K562 (cell line): ENCODE measurements at regions not wholly inside any gene's neighbourhood (a gene's known extent, or its start where the extent isn't known, plus 50 kb on each side); places are given as distances from the start of the nearest gene placed in this dataset.

Experiments
- CTCF ChIP-seq, 3 experiments: IDR thresholded peaks in 2 of 3; conservative IDR thresholded peaks in 1 of 3; 2 replicates each; pipeline ENCODE4 v1.5.1; 2011 to 2012; ENCODE audit warnings: low read length in 3 of 3, mild to moderate bottlenecking in 3 of 3, control low read depth in 2 of 3, improper control_type of control experiment in 1 of 3, inconsistent platforms in 1 of 3, low read depth in 1 of 3, mixed read lengths in 1 of 3, moderate library complexity in 1 of 3; ENCODE audit not compliant: insufficient read depth in 2 of 3
- HINFP ChIP-seq: fragments of 450-650 bp; conservative IDR thresholded peaks from 2 replicates; pipeline ENCODE4 v1.6.1; 2016; ENCODE audit warnings: missing genetic modification characterization, low read depth, mild to moderate bottlenecking, control low read depth, missing compliant biosample characterization
- PCBP2 ChIP-seq: fragments of 200-400 bp; formaldehyde crosslinking; IDR thresholded peaks from 2 replicates; pipeline ENCODE4 v1.6.1; 2018; ENCODE audit warnings: low read length, low read depth, mild to moderate bottlenecking, moderate library complexity; ENCODE audit not compliant: poor library complexity, severe bottlenecking
- POLR2A ChIP-seq: fragments of 450-650 bp; conservative IDR thresholded peaks from 2 replicates; pipeline ENCODE4 v1.6.1; 2016
- POLR2G ChIP-seq: fragments of 200-400 bp; formaldehyde crosslinking; IDR thresholded peaks from 2 replicates; pipeline ENCODE4 v1.6.1; 2017; ENCODE audit warnings: low read depth, mild to moderate bottlenecking, antibody characterized with exemption, low read length, moderate library complexity
- TBP ChIP-seq: optimal IDR thresholded peaks from 2 replicates; pipeline ENCODE3; 2011; ENCODE audit warnings: low read depth, low read length, improper control_type of control experiment
- TEAD1 ChIP-seq, 2 experiments: fragments of 450-650 bp in 1 of 2; sonication (generic) in 1 of 2; formaldehyde crosslinking; IDR thresholded peaks; 2 replicates each; pipeline versions ENCODE4 v1.4.0 to v1.8.0; 2020 to 2022; ENCODE audit warnings: mild to moderate bottlenecking in 2 of 2, missing genetic modification reagents in 1 of 2
- ZNF121 ChIP-seq: sonication (generic); formaldehyde crosslinking; conservative IDR thresholded peaks from 2 replicates; pipeline ENCODE4 v1.8.0; 2022; ENCODE audit warnings: missing genetic modification reagents

- TF ChIP-seq POLR2G, result no peak
- no peak for TF ChIP-seq POLR2A
- no peak for TF ChIP-seq ZNF121 (CRISPR knock-in tag)
- no peak for TF ChIP-seq CTCF (IDR thresholded peaks at IDR 0.05 in 2 of 3, conservative IDR thresholded peaks at IDR 0.05 in 1 of 3; ENCODE audit: insufficient read depth in 2 of 3, low read depth in 1 of 3, low read length in 3 of 3)
- no peak for TF ChIP-seq PCBP2
- TF ChIP-seq TEAD1 (CRISPR knock-in tag; IDR thresholded peaks at IDR 0.05), result no peak
- no peak for TF ChIP-seq TBP
- no peak for TF ChIP-seq HINFP (tag)
Observed at GRCh38 chr16:48459167-48459566, 74.0 kb upstream of the SIAH1 start.
